Aorta (tissue), 5 donors: ENCODE measurements at regions not wholly inside any gene's neighbourhood (a gene's known extent, or its start where the extent isn't known, plus 50 kb on each side); places are given as distances from the start of the nearest gene placed in this dataset.

Experiments
- ATAC-seq: fragments of 200-7000 bp; cut with Tn5 transposase; one replicate; pipeline ENCODE4 v1.9.1; 2022; ENCODE audit warnings: moderate library complexity; ENCODE audit not compliant: low FRiP score
- DNase-seq, 2 donors: peaks; one replicate each; pipeline ENCODE4 v3.0.0-alpha.2; 2020
- H3K27ac ChIP-seq, 2 donors: one replicate each; pipeline ENCODE4 v1.5.1; 2013; ENCODE audit warnings: low read length in 2 of 2, mild to moderate bottlenecking in 2 of 2, moderate library complexity in 2 of 2, control low read depth in 1 of 2, inconsistent platforms in 1 of 2, low read depth in 1 of 2
- H3K27me3 ChIP-seq, 2 donors: one replicate each; pipeline ENCODE4 v1.6.1; 2013; ENCODE audit warnings: control low read depth in 1 of 2, low read length in 1 of 2, mild to moderate bottlenecking in 1 of 2, moderate library complexity in 1 of 2; ENCODE audit not compliant: insufficient read depth in 2 of 2, control insufficient read depth in 1 of 2
- H3K36me3 ChIP-seq, 2 donors: one replicate each; pipeline ENCODE4 v1.6.1; 2013; ENCODE audit warnings: control low read depth in 1 of 2, low read length in 1 of 2, mild to moderate bottlenecking in 1 of 2; ENCODE audit not compliant: insufficient read depth in 2 of 2, control insufficient read depth in 1 of 2
- H3K4me1 ChIP-seq, 2 donors: one replicate each; pipeline ENCODE4 v1.6.1; 2013; ENCODE audit warnings: low read length in 2 of 2, control low read depth in 1 of 2, mild to moderate bottlenecking in 1 of 2, moderate library complexity in 1 of 2; ENCODE audit not compliant: insufficient read depth in 2 of 2, control insufficient read depth in 1 of 2
- H3K4me3 ChIP-seq, 2 donors: one replicate each; pipeline ENCODE4 v1.5.1; 2013; ENCODE audit warnings: low read length in 2 of 2, control low read depth in 1 of 2, mild to moderate bottlenecking in 1 of 2
- H3K9me3 ChIP-seq: one replicate; pipeline ENCODE4 v1.6.1; 2013; ENCODE audit warnings: mild to moderate bottlenecking, low read length; ENCODE audit not compliant: control insufficient read depth
- WGBS, 2 donors: extraction: QIAGEN DNeasy Blood & Tissue Kit; methylation state at CpG; one replicate each; pipeline ENCODE4 v1.1.7; 2013; 5-methylcytosine and 5-hydroxymethylcytosine counted together
- intact Hi-C, 2 donors: fragments of 100-400 bp; cut with DNase I; formaldehyde crosslinking; loops; one replicate each; pipeline versions ENCODE4 v1.14.2 to v1.15.0; 2022
- donor health status: healthy with polysubstance abuse.
- donor health status: Bipolar disorder and iron deficiency.
- donor health status: DM: no; HTN: no; CAD: no.
- donor health status: DM: no; HTN: no; CAD: no.
- donor health status: DM: yes; HTN: yes; CAD: no.

- Histone ChIP-seq H3K27ac (no peak overlapping the region), H3K9me3 (no peaks in the 10 kb centered on the region), H3K4me3 (no peak overlapping the region), H3K4me1 (no peaks in the 10 kb centered on the region), H3K27me3 (no peaks in the 10 kb centered on the region), H3K36me3 (no peaks in the 10 kb centered on the region)
- no peak for DNase-seq
- intact Hi-C loops, result no loop called here
- no peak for ATAC-seq
- 86 to 87% methylated on average over 9 of the region's 9 CpGs for WGBS, 2 donors
Measured at GRCh38 chr14:38105106-38105702, 102.5 kb upstream of the SSTR1 start.

- Histone ChIP-seq H3K36me3 (no peaks in the 10 kb centered on the region), H3K27ac (no peak overlapping the region), H3K4me3 (no peak overlapping the region), H3K4me1 (no peaks in the 10 kb centered on the region), H3K27me3 (no peaks in the 10 kb centered on the region), H3K9me3 (no peaks in the 10 kb centered on the region)
- no peak for ATAC-seq
- intact Hi-C loops, result no loop called here
- 89 to 94% methylated on average over 2 of the region's 2 CpGs for WGBS, 2 donors
- DNase-seq, result no peak
Measured at GRCh38 chr14:38107216-38107631, 100.5 kb upstream of the SSTR1 start.

GRCh38 chr14:38108681-38109080, 99.0 kb upstream of the SSTR1 start:
- WGBS, 2 donors, result 63 to 65% methylated on average over 2 of the region's 2 CpGs
- intact Hi-C loops, result no loop called here
- Histone ChIP-seq H3K27ac (no peak overlapping the region), H3K4me1 (no peaks in the 10 kb centered on the region), H3K9me3 (no peaks in the 10 kb centered on the region), H3K4me3 (no peak overlapping the region), H3K27me3 (no peaks in the 10 kb centered on the region), H3K36me3 (no peaks in the 10 kb centered on the region)
- no peak for ATAC-seq
- DNase-seq, result no peak

- DNase-seq, result no peak
- Histone ChIP-seq H3K27ac (no peak overlapping the region), H3K27me3 (no peaks in the 10 kb centered on the region), H3K36me3 (no peaks in the 10 kb centered on the region), H3K9me3 (no peaks in the 10 kb centered on the region), H3K4me3 (no peak overlapping the region), H3K4me1 (no peaks in the 10 kb centered on the region)
- 37 to 40% methylated on average over 1 of the region's 1 CpG for WGBS, 2 donors
- ATAC-seq, result no peak
- intact Hi-C loops, result no loop called here
Measured at GRCh38 chr14:38110258-38110657, 97.4 kb upstream of the SSTR1 start.

- ATAC-seq, result no peak
- intact Hi-C loops, result no loop called here
- WGBS, 2 donors, result 88 to 91% methylated on average over 2 of the region's 2 CpGs
Measured at GRCh38 chr14:38111046-38111445, 96.7 kb upstream of the SSTR1 start.

GRCh38 chr14:38113546-38113945, 94.2 kb upstream of the SSTR1 start:
- Histone ChIP-seq H3K4me1 (no peaks in the 10 kb centered on the region), H3K4me3 (no peak overlapping the region), H3K27me3 (no peaks in the 10 kb centered on the region), H3K9me3 (no peaks in the 10 kb centered on the region), H3K27ac (no peak overlapping the region), H3K36me3 (no peaks in the 10 kb centered on the region)
- intact Hi-C loops, result no loop called here
- ATAC-seq (no peak), DNase-seq (no peak)

More at GRCh38 chr14:38111046-38111445, 96.7 kb upstream of the SSTR1 start:
- no peaks in the 10 kb centered on the region for H3K9me3 ChIP-seq
- no peak for DNase-seq
- H3K27me3 ChIP-seq, result no peaks in the 10 kb centered on the region
- H3K27ac ChIP-seq, result no peak overlapping the region
- H3K4me3 ChIP-seq, result peak overlapping the region in 1 of 2 donors; percentile 14
- H3K4me1 ChIP-seq, result no peaks in the 10 kb centered on the region
- no peaks in the 10 kb centered on the region for H3K36me3 ChIP-seq

GRCh38 chr14:38116895-38117294, 90.8 kb upstream of the SSTR1 start:
- Histone ChIP-seq H3K9me3 (no peaks in the 10 kb centered on the region), H3K27me3 (no peaks in the 10 kb centered on the region), H3K36me3 (no peaks in the 10 kb centered on the region), H3K4me3 (no peak overlapping the region), H3K27ac (no peak overlapping the region), H3K4me1 (no peaks in the 10 kb centered on the region)
- intact Hi-C loops, result no loop called here
- no peak for DNase-seq
- ATAC-seq, result no peak

- Histone ChIP-seq H3K4me3 (no peak overlapping the region), H3K36me3 (no peaks in the 10 kb centered on the region), H3K27ac (no peak overlapping the region), H3K9me3 (no peaks in the 10 kb centered on the region), H3K4me1 (no peaks in the 10 kb centered on the region), H3K27me3 (no peaks in the 10 kb centered on the region)
- intact Hi-C loops, result no loop called here
- ATAC-seq, result no peak
- WGBS, 2 donors, result 85 to 88% methylated on average over 2 of the region's 2 CpGs
- no peak for DNase-seq
Measured at GRCh38 chr14:38120109-38120508, 87.6 kb upstream of the SSTR1 start.

- Histone ChIP-seq H3K27ac (no peak overlapping the region), H3K4me1 (no peaks in the 10 kb centered on the region), H3K4me3 (no peak overlapping the region), H3K27me3 (no peaks in the 10 kb centered on the region), H3K9me3 (no peaks in the 10 kb centered on the region), H3K36me3 (no peaks in the 10 kb centered on the region)
- no peak for DNase-seq
- no peak for ATAC-seq
- WGBS, 2 donors, result 69 to 74% methylated on average over 4 of the region's 4 CpGs
- intact Hi-C loops, result no loop called here
Measured at GRCh38 chr14:38121320-38122020, 86.2 kb upstream of the SSTR1 start.
